ENCODE measurements at regions not wholly inside any gene's neighbourhood (a gene's known extent, or its start where the extent isn't known, plus 50 kb on each side); places are given as distances from the start of the nearest gene placed in this dataset.

GRCh38 chr10:120285408-120285807, 171.6 kb upstream of the PLPP4 start:
- no peak for DNase-seq (ENCODE audit: low spot score)

GRCh38 chr10:120286280-120286679, 170.7 kb upstream of the PLPP4 start:
- no peak for DNase-seq (ENCODE audit: low spot score)

GRCh38 chr10:120300513-120300912, 156.5 kb upstream of the PLPP4 start:
- no peak for DNase-seq (ENCODE audit: low spot score)

GRCh38 chr10:120308589-120308988, 148.4 kb upstream of the PLPP4 start:
- DNase-seq (ENCODE audit: low spot score): no peak

- no peak for DNase-seq (ENCODE audit: low spot score)
These were observed 143.3 kb upstream of the PLPP4 start for GRCh38 chr10:120313715-120314114.

- DNase-seq (ENCODE audit: low spot score): no peak
These were observed 142.6 kb upstream of the PLPP4 start for GRCh38 chr10:120314442-120314841.

GRCh38 chr10:120318862-120319261, 138.2 kb upstream of the PLPP4 start:
- DNase-seq (ENCODE audit: low spot score): no peak

GRCh38 chr10:120327675-120328074, 129.4 kb upstream of the PLPP4 start:
- no peak for DNase-seq (ENCODE audit: low spot score)

- DNase-seq (ENCODE audit: low spot score): no peak
These were observed 128.4 kb upstream of the PLPP4 start for GRCh38 chr10:120328647-120329046.

GRCh38 chr10:120335553-120335952, 121.5 kb upstream of the PLPP4 start:
- no peak for DNase-seq (ENCODE audit: low spot score)

GRCh38 chr10:120336306-120336910, 120.6 kb upstream of the PLPP4 start:
- no peak for DNase-seq (ENCODE audit: low spot score)

- DNase-seq (ENCODE audit: low spot score): peak; percentile 16
These were observed 120.0 kb upstream of the PLPP4 start for GRCh38 chr10:120336911-120337540.

GRCh38 chr10:120342115-120342714, 114.8 kb upstream of the PLPP4 start:
- no peak for DNase-seq (ENCODE audit: low spot score)

- no peak for DNase-seq (ENCODE audit: low spot score)
These were observed 111.8 kb upstream of the PLPP4 start for GRCh38 chr10:120345186-120345585.

GRCh38 chr10:120347644-120348043, 109.4 kb upstream of the PLPP4 start:
- DNase-seq (ENCODE audit: low spot score): no peak

GRCh38 chr10:120349069-120349468, 108.0 kb upstream of the PLPP4 start:
- DNase-seq (ENCODE audit: low spot score): no peak

- no peak for DNase-seq (ENCODE audit: low spot score)
These were observed 101.6 kb upstream of the PLPP4 start for GRCh38 chr10:120355425-120355824.

- no peak for DNase-seq (ENCODE audit: low spot score)
These were observed 96.5 kb upstream of the PLPP4 start for GRCh38 chr10:120360571-120360970.

- DNase-seq (ENCODE audit: low spot score): peak; percentile 33
These were observed 91.2 kb upstream of the PLPP4 start for GRCh38 chr10:120365872-120366271.

GRCh38 chr10:120367341-120367740, 89.7 kb upstream of the PLPP4 start:
- DNase-seq (ENCODE audit: low spot score): no peak

- no peak for DNase-seq (ENCODE audit: low spot score)
These were observed 88.7 kb upstream of the PLPP4 start for GRCh38 chr10:120368338-120368737.

GRCh38 chr10:120368927-120369326, 88.1 kb upstream of the PLPP4 start:
- DNase-seq (ENCODE audit: low spot score): no peak

GRCh38 chr10:120369856-120370276, 87.2 kb upstream of the PLPP4 start:
- no peak for DNase-seq (ENCODE audit: low spot score)

GRCh38 chr10:120371856-120372255, 85.2 kb upstream of the PLPP4 start:
- DNase-seq (ENCODE audit: low spot score): no peak

Data from GM03348 (cell line).